Neural progenitor cell (in vitro differentiated cells): ENCODE measurements at regions not wholly inside any gene's neighbourhood (a gene's known extent, or its start where the extent isn't known, plus 50 kb on each side); places are given as distances from the start of the nearest gene placed in this dataset.

ENCODE experiments used
- CTCF ChIP-seq: fragments of 200-600 bp; sonication (generic); IDR thresholded peaks from 2 replicates; pipeline ENCODE4 v1.5.1; 2017; ENCODE audit warnings: antibody characterized with exemption, mild to moderate bottlenecking
- EZH2 ChIP-seq: fragments of 200-600 bp; sonication (generic); IDR thresholded peaks from 2 replicates; pipeline ENCODE4 v1.6.1; 2017; ENCODE audit warnings: antibody characterized with exemption, mild to moderate bottlenecking, moderate library complexity
- EZH2phosphoT487 ChIP-seq: fragments of 200-600 bp; sonication (generic); IDR thresholded peaks from 2 replicates; pipeline ENCODE4 v1.6.1; 2017; ENCODE audit warnings: antibody characterized with exemption

GRCh38 chr10:44168478-44168877 is 216.4 kb downstream of the CXCL12 start:
- TF ChIP-seq EZH2phosphoT487, result no peak
- no peak for TF ChIP-seq CTCF
- TF ChIP-seq EZH2, result no peak
